AG08396 (cell line): ENCODE measurements at regions not wholly inside any gene's neighbourhood (a gene's known extent, or its start where the extent isn't known, plus 50 kb on each side); places are given as distances from the start of the nearest gene placed in this dataset.
"Not testable (repeated sequence)": the region's sequence is repeated elsewhere in the genome, so short reads cannot be mapped to it uniquely, and the experiment has no call there.

Experiments used
- DNase-seq: peaks from one replicate; pipeline ENCODE4 v3.0.0; 2012; ENCODE audit warnings: low spot score, mixed read lengths

- DNase-seq: not testable (repeated sequence)
These were observed 185.9 kb upstream of the ZNF644 start for GRCh38 chr1:91207691-91208090.

GRCh38 chr1:91204150-91204549 is 182.3 kb upstream of the ZNF644 start:
- DNase-seq: not testable (repeated sequence)

GRCh38 chr1:91201694-91202093 is 179.9 kb upstream of the ZNF644 start:
- no peak for DNase-seq

DNA sequence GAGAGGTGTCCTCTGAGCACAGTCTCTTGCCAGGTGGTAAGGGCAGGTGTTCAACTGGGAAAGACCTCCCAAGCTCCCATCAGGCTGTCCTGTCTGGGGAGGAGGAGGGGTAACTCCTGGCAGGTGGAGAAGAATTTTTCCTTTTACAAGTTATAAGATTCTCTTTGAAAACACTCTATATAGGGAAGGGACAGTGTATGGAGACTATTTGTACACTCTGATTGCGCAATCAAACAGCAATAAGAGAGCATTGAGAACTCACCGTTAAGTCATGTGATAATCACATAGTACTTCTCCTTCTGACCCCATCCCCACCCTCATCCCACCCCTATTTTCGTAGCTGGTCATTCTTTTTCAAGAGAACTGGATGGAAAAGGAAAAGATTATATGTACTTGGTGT is 179.3 kb upstream of the ZNF644 start:
- no peak for DNase-seq

GRCh38 chr1:91200675-91201074 is 178.8 kb upstream of the ZNF644 start:
- no peak for DNase-seq

GRCh38 chr1:91199988-91200387 is 178.2 kb upstream of the ZNF644 start:
- DNase-seq: no peak

- no peak for DNase-seq
These were observed 169.2 kb upstream of the ZNF644 start for GRCh38 chr1:91190996-91191395.

- no peak for DNase-seq
These were observed 167.3 kb upstream of the ZNF644 start for GRCh38 chr1:91189096-91189495.

DNA sequence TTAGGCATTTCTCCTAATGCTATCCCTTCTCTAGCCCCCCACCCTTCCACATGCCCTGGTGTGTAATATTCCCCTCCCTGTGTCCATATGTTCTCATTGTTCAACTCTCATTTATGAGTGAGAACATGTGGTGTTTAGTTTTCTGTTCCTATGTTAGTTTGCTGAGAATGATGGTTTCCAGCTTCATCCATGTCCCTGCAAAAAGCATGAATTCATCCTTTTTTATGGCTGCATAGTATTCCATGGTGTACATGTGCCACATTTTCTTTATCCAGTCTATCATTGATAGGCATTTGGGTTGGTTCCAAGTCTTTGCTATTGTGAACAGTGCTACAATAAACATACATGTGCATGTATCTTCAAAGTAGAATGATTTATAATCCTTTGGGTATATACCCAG is 161.0 kb upstream of the ZNF644 start:
- DNase-seq: not testable (repeated sequence)

GRCh38 chr1:91176250-91176649 is 154.4 kb upstream of the ZNF644 start:
- DNase-seq: no peak

- no peak for DNase-seq
These were observed 152.9 kb upstream of the ZNF644 start for GRCh38 chr1:91174734-91175133.

DNA sequence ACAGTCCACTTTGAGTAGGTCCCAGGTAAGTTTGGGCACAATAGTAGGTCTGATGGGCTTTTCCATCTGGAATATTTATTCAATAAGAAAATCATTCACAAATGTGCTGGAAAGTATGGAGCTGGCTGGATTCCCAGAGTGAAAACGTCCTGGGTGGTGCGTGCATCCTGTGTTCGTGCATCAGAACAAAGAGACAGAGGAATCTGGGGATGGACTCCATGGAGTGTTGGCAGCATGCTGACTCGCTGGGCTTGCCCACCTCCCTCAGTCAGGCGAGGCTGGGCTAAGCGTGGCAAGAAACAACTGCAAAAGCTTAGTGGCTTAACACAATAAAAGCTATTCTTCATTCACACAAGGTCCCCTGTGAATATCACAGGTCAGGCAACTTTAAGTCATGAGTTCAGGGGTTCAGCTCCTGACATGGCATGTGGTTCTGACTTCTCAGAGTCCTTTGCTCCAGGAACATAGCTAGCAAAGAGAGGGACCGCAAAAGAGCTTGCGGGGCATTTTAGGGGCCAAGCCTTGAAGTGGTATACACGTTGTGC is 151.6 kb upstream of the ZNF644 start:
- DNase-seq: no peak

DNA sequence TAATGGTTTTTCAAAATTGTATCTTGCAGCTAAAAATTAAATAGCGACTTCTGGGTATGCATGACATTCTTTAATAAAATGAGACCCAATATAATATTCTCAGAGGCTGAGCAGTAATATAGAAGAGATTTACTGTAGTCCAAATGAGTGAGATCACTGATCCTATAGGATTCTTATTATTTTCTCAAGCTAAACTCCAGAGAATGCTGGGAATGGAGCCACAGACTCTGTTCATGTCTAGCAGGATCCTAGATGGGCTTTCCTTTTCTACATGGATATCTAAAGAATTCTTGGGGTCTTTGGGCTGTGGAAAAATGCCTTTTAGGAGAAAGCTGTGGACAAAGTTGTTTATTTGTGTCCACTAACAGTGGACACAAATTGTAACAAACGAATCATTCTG is 150.7 kb upstream of the ZNF644 start:
- no peak for DNase-seq

DNA sequence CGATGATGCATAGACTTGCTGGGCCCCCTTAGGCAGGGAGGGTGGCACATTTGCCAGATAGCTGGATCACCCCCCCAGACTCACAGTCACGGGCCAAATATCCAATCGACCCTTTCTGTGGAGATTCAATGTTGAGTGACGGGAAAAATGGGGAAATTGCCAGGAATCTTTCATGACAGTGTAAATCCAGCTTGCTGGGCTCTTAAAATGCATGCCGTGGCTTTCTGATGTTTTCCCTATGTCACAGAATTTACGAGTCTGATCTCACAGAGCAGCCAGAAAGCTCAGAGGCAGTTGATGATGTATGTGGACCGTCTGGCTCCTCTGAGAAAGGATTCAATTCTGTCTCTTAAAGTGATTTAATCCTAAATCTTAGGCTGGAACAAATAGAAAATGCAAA is 150.1 kb upstream of the ZNF644 start:
- DNase-seq: no peak

DNA sequence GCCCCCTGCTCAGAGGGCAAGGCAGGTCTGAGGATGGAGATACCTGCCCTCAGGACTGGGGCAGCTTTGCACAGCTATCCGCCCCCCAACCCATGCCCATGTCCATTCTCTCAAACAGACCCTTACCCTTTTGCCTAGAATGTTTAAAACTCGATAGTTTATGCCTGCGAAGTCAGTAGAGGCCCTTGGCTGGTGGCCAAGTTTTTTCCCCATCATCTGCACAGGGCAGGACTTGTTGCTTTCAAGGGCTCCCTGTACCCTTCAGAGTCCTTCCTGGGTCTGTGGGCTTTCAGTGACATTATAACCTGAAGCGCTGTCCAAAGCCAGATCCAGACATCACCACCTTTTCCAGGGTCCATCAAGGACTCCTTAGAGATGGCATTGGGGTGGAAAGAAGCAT is 148.7 kb upstream of the ZNF644 start:
- no peak for DNase-seq

DNA sequence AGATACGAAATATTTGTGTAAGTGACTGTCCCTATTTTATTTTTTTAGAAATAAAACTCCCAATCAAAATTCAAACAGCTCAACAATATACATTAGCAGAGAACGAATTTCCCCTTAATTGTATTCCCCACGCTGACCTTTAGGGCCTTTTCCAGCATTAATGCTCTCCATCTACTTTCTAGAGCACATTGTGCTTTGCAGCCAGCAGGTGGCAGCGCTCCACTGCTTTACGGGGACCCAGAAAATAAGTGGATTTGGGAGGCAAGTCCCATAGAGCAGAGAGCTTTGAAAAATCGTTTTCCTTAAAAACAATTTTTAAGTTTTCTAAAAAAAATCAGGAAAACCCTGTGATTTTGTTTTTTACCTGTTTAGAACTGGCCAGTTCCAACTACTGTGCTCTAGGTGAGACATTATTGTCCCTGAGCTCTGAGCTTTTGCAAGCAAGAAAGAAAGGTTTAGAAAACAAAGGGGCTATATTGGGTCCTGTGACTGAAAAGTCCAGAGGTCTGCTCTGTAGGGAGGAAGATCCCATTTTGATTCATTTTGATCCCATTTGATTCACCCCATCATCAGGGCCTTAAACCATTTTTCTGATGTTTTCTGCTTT is 144.4 kb upstream of the ZNF644 start:
- DNase-seq: peak; percentile 57

GRCh38 chr1:91165033-91165654 is 143.3 kb upstream of the ZNF644 start:
- peak; percentile 83 for DNase-seq

- no peak for DNase-seq
These were observed 140.8 kb upstream of the ZNF644 start for GRCh38 chr1:91162613-91163012.

GRCh38 chr1:91161749-91162148 is 139.9 kb upstream of the ZNF644 start:
- DNase-seq: no peak

DNA sequence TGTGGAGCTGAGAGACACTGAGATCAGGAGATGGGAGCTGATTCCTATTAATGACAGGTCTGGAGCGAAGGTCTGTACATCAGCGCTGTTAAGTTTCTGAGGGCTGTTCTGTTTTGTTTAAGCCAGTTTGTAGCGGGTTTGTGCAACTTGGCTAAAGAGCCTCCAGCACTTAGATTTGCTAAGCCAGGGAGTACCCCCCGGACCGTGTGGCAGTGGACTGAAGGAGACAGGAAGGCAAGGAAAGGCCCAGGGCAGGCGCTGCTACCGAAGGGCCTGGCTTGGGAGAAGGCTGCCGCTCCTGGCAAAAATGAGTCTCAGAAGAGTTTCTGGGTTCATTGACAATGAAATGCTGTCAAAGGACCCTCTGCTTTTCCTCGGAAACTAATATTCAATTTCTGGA is 139.3 kb upstream of the ZNF644 start:
- DNase-seq: no peak

GRCh38 chr1:91160363-91161075 is 138.7 kb upstream of the ZNF644 start:
- no peak for DNase-seq

DNA sequence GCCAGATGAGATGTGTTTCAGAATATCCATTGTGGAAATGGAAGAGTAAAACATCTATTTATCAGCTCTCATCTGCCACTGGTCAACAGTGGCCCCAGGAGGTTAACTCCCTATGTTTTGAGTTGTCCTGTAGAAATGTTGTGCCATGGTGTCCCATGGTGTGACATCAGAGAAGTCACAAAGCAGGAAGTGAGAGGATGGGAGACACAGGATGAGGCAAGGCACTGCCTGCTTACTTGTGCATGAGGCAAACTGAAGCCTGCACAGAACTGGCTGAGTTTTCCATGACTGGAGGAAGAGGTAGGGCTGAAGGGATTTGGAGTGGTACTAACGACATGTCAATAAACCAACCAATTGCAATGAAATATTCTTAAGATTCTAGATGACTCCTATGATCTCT is 131.5 kb upstream of the ZNF644 start:
- DNase-seq: no peak

DNA sequence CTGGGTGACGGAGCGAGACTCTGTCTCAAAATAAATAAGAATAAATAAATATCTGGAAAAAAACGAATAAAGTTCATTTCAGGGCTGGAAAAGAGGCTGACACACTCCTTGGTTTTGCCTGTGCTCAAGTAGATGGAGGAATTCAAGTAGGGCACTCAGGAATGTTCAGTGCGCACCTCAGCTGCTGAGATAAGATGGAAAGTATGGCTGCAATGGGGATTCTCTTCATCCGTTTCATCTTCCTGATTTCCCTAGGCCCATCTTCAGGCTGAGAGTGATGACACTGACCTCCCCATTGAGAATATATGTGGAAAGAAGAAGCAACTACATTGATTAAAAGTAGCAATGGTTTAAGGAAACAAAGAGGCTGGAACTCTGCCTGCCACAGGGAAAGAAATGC is 130.5 kb upstream of the ZNF644 start:
- DNase-seq: no peak
